Uterus (tissue), 3 donors: ENCODE measurements at regions not wholly inside any gene's neighbourhood (a gene's known extent, or its start where the extent isn't known, plus 50 kb on each side); places are given as distances from the start of the nearest gene placed in this dataset.
"Not testable (repeated sequence)": the region's sequence is repeated elsewhere in the genome, so short reads cannot be mapped to it uniquely, and the experiment has no call there.

ENCODE experiments used
- DNase-seq, 2 donors: peaks; one replicate each; pipeline ENCODE4 v3.0.0-alpha.2; 2019 to 2020
- H3K27ac ChIP-seq, 2 donors: fragments of 200-600 bp; sonication (generic); 1 replicate in 1 of 2; 2 replicates in 1 of 2; pipeline ENCODE4 v1.5.1; 2016 to 2018
- H3K27me3 ChIP-seq, 2 donors: fragments of 200-600 bp; sonication (generic); one replicate each; pipeline ENCODE4 v1.5.1; 2018 to 2019; ENCODE audit warnings: control low read depth in 1 of 2
- H3K36me3 ChIP-seq, 2 donors: fragments of 200-600 bp; sonication (generic); one replicate each; pipeline ENCODE4 v1.5.1; 2019; ENCODE audit warnings: control low read depth in 1 of 2
- H3K4me1 ChIP-seq, 2 donors: fragments of 200-600 bp; sonication (generic); one replicate each; pipeline ENCODE4 v1.5.1; 2018 to 2019; ENCODE audit warnings: control low read depth in 1 of 2
- H3K4me3 ChIP-seq, 2 donors: fragments of 200-600 bp; sonication (generic); 1 replicate in 1 of 2; 2 replicates in 1 of 2; pipeline ENCODE4 v1.5.1; 2018 to 2019; ENCODE audit warnings: mild to moderate bottlenecking in 1 of 2
- H3K9me3 ChIP-seq, 2 donors: fragments of 200-600 bp; sonication (generic); one replicate each; pipeline ENCODE4 v1.5.1; 2019; ENCODE audit warnings: control low read depth in 1 of 2
- CTCF ChIP-seq, 4 experiments: fragments of 200-600 bp in 2 of 4; fragments of 450-650 bp in 2 of 4; sonication (generic) in 2 of 4; IDR thresholded peaks; one replicate each; pipeline ENCODE4 v1.5.1; 2016 to 2019; ENCODE audit warnings: antibody characterized with exemption in 4 of 4, mild to moderate bottlenecking in 2 of 4, moderate library complexity in 1 of 4
- POLR2A ChIP-seq, 2 donors: fragments of 450-650 bp; IDR thresholded peaks; one replicate each; pipeline ENCODE4 v1.6.1; 2016; ENCODE audit warnings: antibody characterized with exemption in 2 of 2, mild to moderate bottlenecking in 1 of 2, moderate library complexity in 1 of 2
- intact Hi-C: fragments of 100-400 bp; cut with DNase I; formaldehyde crosslinking; loops from one replicate; pipeline ENCODE4 v1.15.1; 2023; ENCODE audit warnings: low total_unique reads
- donor health status: DM: yes; HTN: yes; CAD: no.

DNA sequence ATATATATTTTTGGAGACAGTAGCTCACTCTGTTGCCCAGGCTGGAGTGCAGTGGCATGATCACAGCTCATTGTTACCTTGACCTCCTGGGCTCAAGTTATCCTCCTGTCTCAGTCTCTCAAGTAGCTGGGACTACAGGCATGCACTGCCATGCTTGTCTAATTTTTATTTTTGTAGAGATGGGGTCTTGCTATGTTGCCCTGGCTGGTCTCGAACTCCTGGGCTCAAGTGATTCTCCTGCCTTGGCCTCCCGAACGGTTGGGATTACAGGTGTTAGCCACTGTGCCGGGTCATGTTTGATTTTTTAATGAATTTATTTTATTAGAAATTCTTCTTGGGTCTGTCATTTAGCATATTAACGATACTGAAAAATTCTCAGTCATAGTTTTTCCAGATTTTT, 70.5 kb downstream of the TMEM270 start:
- H3K9me3 ChIP-seq = no peaks in the 10 kb centered on the region
- no peak for DNase-seq
- H3K4me3 ChIP-seq = no peak overlapping the region
- no peaks in the 10 kb centered on the region for H3K36me3 ChIP-seq
- H3K27me3 ChIP-seq = no peaks in the 10 kb centered on the region
- TF ChIP-seq POLR2A (IDR thresholded peaks at IDR 0.05) = no peak
- no peak for TF ChIP-seq CTCF (IDR thresholded peaks at IDR 0.05)
- H3K27ac ChIP-seq = no peak overlapping the region
- no peaks in the 10 kb centered on the region for H3K4me1 ChIP-seq
- intact Hi-C loops = no loop called here

- Histone ChIP-seq H3K9me3 (no peaks in the 10 kb centered on the region), H3K4me3 (no peak overlapping the region), H3K4me1 (no peaks in the 10 kb centered on the region), H3K36me3 (no peaks in the 10 kb centered on the region), H3K27me3 (no peaks in the 10 kb centered on the region), H3K27ac (no peak overlapping the region)
- intact Hi-C loops = no loop called here
- no peak for DNase-seq
- TF ChIP-seq CTCF (IDR thresholded peaks at IDR 0.05) (no peak), POLR2A (IDR thresholded peaks at IDR 0.05) (no peak)
These were observed 71.4 kb downstream of the TMEM270 start for GRCh38 chr7:73932364-73932763.

GRCh38 chr7:73933091-73933490, 72.1 kb downstream of the TMEM270 start:
- no peak overlapping the region for H3K4me3 ChIP-seq
- no peaks in the 10 kb centered on the region for H3K9me3 ChIP-seq
- TF ChIP-seq POLR2A (IDR thresholded peaks at IDR 0.05) (no peak), CTCF (IDR thresholded peaks at IDR 0.05) (no peak)
- DNase-seq = no peak
- H3K4me1 ChIP-seq = no peaks in the 10 kb centered on the region
- intact Hi-C loops = no loop called here
- no peaks in the 10 kb centered on the region for H3K36me3 ChIP-seq
- no peak overlapping the region for H3K27ac ChIP-seq
- no peaks in the 10 kb centered on the region for H3K27me3 ChIP-seq

GRCh38 chr7:73936967-73937366, 76.0 kb downstream of the TMEM270 start:
- peaks cover 0 to 3% of the 10 kb centered on the region in 2 donors for H3K9me3 ChIP-seq
- intact Hi-C loops = no loop called here

GRCh38 chr7:73937650-73938049, 76.7 kb downstream of the TMEM270 start:
- H3K4me3 ChIP-seq, H3K4me1 ChIP-seq, H3K27me3 ChIP-seq, H3K27ac ChIP-seq, DNase-seq, H3K9me3 ChIP-seq, H3K36me3 ChIP-seq, intact Hi-C loops: not testable (repeated sequence)

More at GRCh38 chr7:73936967-73937366, 76.0 kb downstream of the TMEM270 start:
- Histone ChIP-seq H3K4me1 (no peaks in the 10 kb centered on the region), H3K4me3 (no peak overlapping the region), H3K27me3 (no peaks in the 10 kb centered on the region), H3K27ac (no peak overlapping the region), H3K36me3 (no peaks in the 10 kb centered on the region)
- TF ChIP-seq CTCF (IDR thresholded peaks at IDR 0.05) (no peak), POLR2A (IDR thresholded peaks at IDR 0.05) (no peak)
- no peak for DNase-seq

DNA sequence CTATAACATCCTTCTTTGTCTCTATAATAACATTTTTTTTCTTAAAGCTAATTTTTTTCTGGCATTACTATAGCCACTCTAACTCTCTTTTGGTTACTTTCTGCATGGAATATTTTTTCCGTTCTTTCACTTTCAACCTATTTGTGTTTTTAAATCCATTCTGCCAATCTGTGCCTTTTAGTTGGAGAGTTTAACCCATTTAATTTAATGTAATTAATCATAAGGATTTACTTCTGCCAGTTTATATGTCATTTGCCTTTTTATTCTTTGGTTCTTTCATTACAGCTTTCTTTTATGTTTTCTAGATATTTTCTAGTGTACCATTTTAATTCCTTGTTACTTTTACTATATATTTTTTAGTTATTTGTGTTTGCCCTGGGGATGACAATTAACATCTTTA, 78.6 kb downstream of the TMEM270 start:
- TF ChIP-seq CTCF (IDR thresholded peaks at IDR 0.05) (no peak), POLR2A (IDR thresholded peaks at IDR 0.05) (no peak)
- Histone ChIP-seq H3K36me3 (no peaks in the 10 kb centered on the region), H3K27me3 (no peaks in the 10 kb centered on the region), H3K4me3 (no peak overlapping the region), H3K9me3 (peaks cover 0 to 3% of the 10 kb centered on the region in 2 donors), H3K4me1 (no peaks in the 10 kb centered on the region), H3K27ac (no peak overlapping the region)
- DNase-seq = no peak
- intact Hi-C loops = no loop called here
